ENCODE measurements at regions not wholly inside any gene's neighbourhood (a gene's known extent, or its start where the extent isn't known, plus 50 kb on each side); places are given as distances from the start of the nearest gene placed in this dataset.
"Not testable (repeated sequence)": the region's sequence is repeated elsewhere in the genome, so short reads cannot be mapped to it uniquely, and the experiment has no call there.

GRCh38 chr14:105678996-105679958 lies 152.9 kb downstream of the TMEM121 start:
- DNase-seq (ENCODE audit: low spot score) = not testable (repeated sequence)

- DNase-seq (ENCODE audit: low spot score) = not testable (repeated sequence)
Observed at GRCh38 chr14:105679959-105680735, 153.8 kb downstream of the TMEM121 start.

- DNase-seq (ENCODE audit: low spot score) = not testable (repeated sequence)
Observed at GRCh38 chr14:105680736-105681098, 154.3 kb downstream of the TMEM121 start.

GRCh38 chr14:105681606-105682185 lies 155.3 kb downstream of the TMEM121 start:
- DNase-seq (ENCODE audit: low spot score) = not testable (repeated sequence)

- DNase-seq (ENCODE audit: low spot score) = not testable (repeated sequence)
Observed at GRCh38 chr14:105682442-105682841, 156.1 kb downstream of the TMEM121 start.

- DNase-seq (ENCODE audit: low spot score) = no peak
Observed at GRCh38 chr14:105682956-105683570, 156.7 kb downstream of the TMEM121 start.

- not testable (repeated sequence) for DNase-seq (ENCODE audit: low spot score)
Observed at GRCh38 chr14:105684056-105684455, 157.7 kb downstream of the TMEM121 start.

GRCh38 chr14:105684597-105684996 lies 158.2 kb downstream of the TMEM121 start:
- DNase-seq (ENCODE audit: low spot score) = not testable (repeated sequence)

GRCh38 chr14:105685003-105685402 lies 158.6 kb downstream of the TMEM121 start:
- DNase-seq (ENCODE audit: low spot score) = no peak

GRCh38 chr14:105685605-105686004 lies 159.2 kb downstream of the TMEM121 start:
- DNase-seq (ENCODE audit: low spot score) = not testable (repeated sequence)

GRCh38 chr14:105686050-105686449 lies 159.7 kb downstream of the TMEM121 start:
- not testable (repeated sequence) for DNase-seq (ENCODE audit: low spot score)

GRCh38 chr14:105686462-105687170 lies 160.2 kb downstream of the TMEM121 start:
- DNase-seq (ENCODE audit: low spot score) = not testable (repeated sequence)

- DNase-seq (ENCODE audit: low spot score) = not testable (repeated sequence)
Observed at GRCh38 chr14:105687171-105688022, 161.0 kb downstream of the TMEM121 start.

GRCh38 chr14:105688023-105688351 lies 161.6 kb downstream of the TMEM121 start:
- not testable (repeated sequence) for DNase-seq (ENCODE audit: low spot score)

- DNase-seq (ENCODE audit: low spot score) = not testable (repeated sequence)
Observed at GRCh38 chr14:105688664-105689221, 162.4 kb downstream of the TMEM121 start.

GRCh38 chr14:105689722-105690121 lies 163.3 kb downstream of the TMEM121 start:
- DNase-seq (ENCODE audit: low spot score) = no peak

- DNase-seq (ENCODE audit: low spot score) = no peak
Observed at GRCh38 chr14:105690671-105691070, 164.3 kb downstream of the TMEM121 start.

GRCh38 chr14:105691321-105692109 lies 165.1 kb downstream of the TMEM121 start:
- not testable (repeated sequence) for DNase-seq (ENCODE audit: low spot score)

- not testable (repeated sequence) for DNase-seq (ENCODE audit: low spot score)
Observed at GRCh38 chr14:105692110-105692685, 165.8 kb downstream of the TMEM121 start.
